Trophoblast cell (in vitro differentiated cells and primary cell): ENCODE measurements at regions not wholly inside any gene's neighbourhood (a gene's known extent, or its start where the extent isn't known, plus 50 kb on each side); places are given as distances from the start of the nearest gene placed in this dataset.

Experiments used
- DNase-seq, 2 donors: peaks; one replicate each; pipeline ENCODE4 v3.0.0-alpha.2; 2016
- H2AFZ ChIP-seq: 2 replicates; pipeline ENCODE4 v1.6.1; 2013; ENCODE audit warnings: low read length, moderate library complexity, mild to moderate bottlenecking; ENCODE audit not compliant: insufficient read depth, poor library complexity
- H2AK5ac ChIP-seq: 2 replicates; pipeline ENCODE4 v1.6.1; 2013; ENCODE audit warnings: mild to moderate bottlenecking, low read length
- H2BK120ac ChIP-seq: 2 replicates; pipeline ENCODE4 v1.6.1; 2013; ENCODE audit warnings: low read length, mild to moderate bottlenecking, moderate library complexity; ENCODE audit not compliant: insufficient read depth, poor library complexity
- H2BK12ac ChIP-seq: 2 replicates; pipeline ENCODE4 v1.6.1; 2013; ENCODE audit warnings: mild to moderate bottlenecking, low read length, moderate library complexity
- H2BK5ac ChIP-seq: 2 replicates; pipeline ENCODE4 v1.6.1; 2013; ENCODE audit warnings: low read length, low read depth, moderate library complexity, mild to moderate bottlenecking; ENCODE audit not compliant: poor library complexity
- H3K14ac ChIP-seq: 2 replicates; pipeline ENCODE4 v1.6.1; 2013; ENCODE audit warnings: mild to moderate bottlenecking, low read length
- H3K18ac ChIP-seq: 2 replicates; pipeline ENCODE4 v1.6.1; 2013; ENCODE audit warnings: mild to moderate bottlenecking, low read length
- H3K23ac ChIP-seq: 2 replicates; pipeline ENCODE4 v1.6.1; 2013; ENCODE audit warnings: low read length
- H3K27ac ChIP-seq: 2 replicates; pipeline ENCODE4 v1.5.1; 2013; ENCODE audit warnings: low read depth, mild to moderate bottlenecking, inconsistent platforms, low read length, moderate library complexity
- H3K27me3 ChIP-seq: 2 replicates; pipeline ENCODE4 v1.6.1; 2013; ENCODE audit warnings: inconsistent platforms, mild to moderate bottlenecking, low read length, moderate library complexity; ENCODE audit not compliant: insufficient read depth
- H3K36me3 ChIP-seq, 2 experiments: 1 replicate in 1 of 2; 2 replicates in 1 of 2; pipeline ENCODE4 v1.6.1; 2013; ENCODE audit warnings: low read length in 2 of 2, mild to moderate bottlenecking in 2 of 2, moderate library complexity in 1 of 2; ENCODE audit not compliant: insufficient read depth in 2 of 2, control insufficient read depth in 1 of 2
- H3K4ac ChIP-seq: 2 replicates; pipeline ENCODE4 v1.6.1; 2013; ENCODE audit warnings: low read depth, mild to moderate bottlenecking, low read length, moderate library complexity
- H3K4me1 ChIP-seq, 2 experiments: 1 replicate in 1 of 2; 2 replicates in 1 of 2; pipeline ENCODE4 v1.6.1; 2013; ENCODE audit warnings: low read length in 2 of 2, mild to moderate bottlenecking in 2 of 2, moderate library complexity in 1 of 2; ENCODE audit not compliant: insufficient read depth in 2 of 2, control insufficient read depth in 1 of 2
- H3K4me2 ChIP-seq: 2 replicates; pipeline ENCODE4 v1.6.1; 2013; ENCODE audit warnings: inconsistent platforms, mild to moderate bottlenecking, low read length, moderate library complexity
- H3K4me3 ChIP-seq: 2 replicates; pipeline ENCODE4 v1.5.1; 2013; ENCODE audit warnings: mild to moderate bottlenecking, low read depth, low read length, inconsistent platforms
- H3K79me1 ChIP-seq: one replicate; pipeline ENCODE4 v1.6.1; 2013; ENCODE audit warnings: low read length
- H3K79me2 ChIP-seq: 2 replicates; pipeline ENCODE4 v1.6.1; 2013; ENCODE audit warnings: low read length, mild to moderate bottlenecking; ENCODE audit not compliant: control insufficient read depth, insufficient read depth, poor library complexity
- H3K9ac ChIP-seq: 2 replicates; pipeline ENCODE4 v1.6.1; 2013; ENCODE audit warnings: mild to moderate bottlenecking, low read length
- H3K9me3 ChIP-seq: 2 replicates; pipeline ENCODE4 v1.6.1; 2013; ENCODE audit warnings: low read depth, mild to moderate bottlenecking, control low read depth, inconsistent platforms, low read length; ENCODE audit not compliant: insufficient read depth
- H4K12ac ChIP-seq: 2 replicates; pipeline ENCODE4 v1.6.1; 2013; ENCODE audit warnings: low read depth, mild to moderate bottlenecking, low read length, moderate library complexity
- H4K8ac ChIP-seq: 2 replicates; pipeline ENCODE4 v1.6.1; 2013; ENCODE audit warnings: low read depth, mild to moderate bottlenecking, low read length, moderate library complexity
- H4K91ac ChIP-seq: one replicate; pipeline ENCODE4 v1.6.1; 2013; ENCODE audit warnings: low read depth, mild to moderate bottlenecking, low read length, moderate library complexity
- WGBS: extraction: QIAGEN DNeasy Blood & Tissue Kit; methylation state at CpG from one replicate; pipeline ENCODE4 v1.1.7; 2013; ENCODE audit warnings: missing lambda C conversion rate; ENCODE audit not compliant: insufficient read length, insufficient coverage; ENCODE audit errors: extremely low coverage; 5-methylcytosine and 5-hydroxymethylcytosine counted together

- H3K4ac ChIP-seq, result no peak overlapping the region
- no peak overlapping the region for H3K14ac ChIP-seq
- H3K9me3 ChIP-seq, result peaks cover 2% of the 10 kb centered on the region
- no peak overlapping the region for H2BK12ac ChIP-seq
- no peak overlapping the region for H3K18ac ChIP-seq
- no peaks in the 10 kb centered on the region for H3K79me2 ChIP-seq
- no peaks in the 10 kb centered on the region for H3K36me3 ChIP-seq
- no peak overlapping the region for H4K12ac ChIP-seq
- H3K23ac ChIP-seq, result no peak overlapping the region
- H4K8ac ChIP-seq, result no peak overlapping the region
- no peak overlapping the region for H2BK120ac ChIP-seq
- no peak overlapping the region for H2BK5ac ChIP-seq
- no peak overlapping the region for H3K9ac ChIP-seq
- no peak overlapping the region for H4K91ac ChIP-seq
- no peak overlapping the region for H2AFZ ChIP-seq
- H3K79me1 ChIP-seq, result no peaks in the 10 kb centered on the region
- no peak overlapping the region for H3K4me3 ChIP-seq
- no peak overlapping the region for H3K27ac ChIP-seq
- H3K27me3 ChIP-seq, result no peaks in the 10 kb centered on the region
- no peak overlapping the region for H2AK5ac ChIP-seq
- no peak overlapping the region for H3K4me2 ChIP-seq
- H3K4me1 ChIP-seq, result no peaks in the 10 kb centered on the region
- DNase-seq, result no peak
Observed at GRCh38 chr12:70149665-70150064, 93.6 kb upstream of the CNOT2 start.

DNA sequence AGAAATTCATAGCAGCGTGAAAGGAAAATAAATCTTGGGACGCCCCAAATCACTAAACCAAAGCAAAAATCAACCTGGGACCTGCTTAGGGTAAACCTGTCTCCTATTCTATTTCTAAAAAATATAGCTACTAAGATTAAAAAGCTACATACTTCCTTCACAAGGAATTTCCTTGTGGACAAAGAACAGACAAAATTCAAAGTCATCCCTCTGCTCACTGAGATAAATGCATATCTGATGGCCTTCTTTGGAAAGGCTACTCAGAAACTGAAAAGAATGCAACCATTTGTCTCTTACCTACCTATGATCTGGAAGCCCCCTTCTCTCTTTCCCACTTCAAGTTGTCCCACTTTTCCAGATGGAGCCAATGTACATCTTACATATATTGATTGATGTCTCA, 93.0 kb upstream of the CNOT2 start:
- Histone ChIP-seq H2BK120ac (no peak overlapping the region), H2AFZ (no peak overlapping the region), H3K14ac (no peak overlapping the region), H3K9me3 (peaks cover 2% of the 10 kb centered on the region), H3K36me3 (no peaks in the 10 kb centered on the region), H2BK12ac (no peak overlapping the region), H3K18ac (no peak overlapping the region), H2BK5ac (no peak overlapping the region), H4K12ac (no peak overlapping the region), H3K23ac (no peak overlapping the region), H3K9ac (no peak overlapping the region), H3K27me3 (no peaks in the 10 kb centered on the region), H3K4me3 (no peak overlapping the region), H4K8ac (no peak overlapping the region), H3K79me1 (no peaks in the 10 kb centered on the region), H3K4ac (no peak overlapping the region), H3K4me1 (no peaks in the 10 kb centered on the region), H3K79me2 (no peaks in the 10 kb centered on the region), H3K4me2 (no peak overlapping the region), H4K91ac (no peak overlapping the region), H3K27ac (no peak overlapping the region), H2AK5ac (no peak overlapping the region)
- DNase-seq, result no peak
- no CpG with 5 or more reads among the region's 2 CpGs for WGBS

DNA sequence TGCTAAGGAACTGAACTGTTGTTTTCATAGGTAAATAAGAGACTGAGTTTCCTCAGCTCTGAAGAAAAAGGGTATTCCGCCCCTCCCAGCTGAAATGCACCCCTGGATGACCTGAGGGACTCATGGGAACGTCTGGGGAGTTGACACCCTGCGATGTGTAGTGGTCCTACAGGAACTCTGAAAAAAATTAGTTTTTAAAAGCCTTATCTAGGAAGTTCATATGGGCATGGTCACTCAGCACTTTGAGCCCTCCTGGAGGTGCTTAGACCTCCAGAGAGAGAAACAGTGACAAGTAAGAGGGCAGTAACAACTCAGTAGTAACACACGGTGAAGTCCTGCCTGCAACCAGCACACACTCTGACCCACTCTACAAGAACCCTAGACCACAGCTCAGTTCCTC, 91.2 kb upstream of the CNOT2 start:
- no peak overlapping the region for H3K23ac ChIP-seq
- no peaks in the 10 kb centered on the region for H3K4me1 ChIP-seq
- no peak overlapping the region for H4K12ac ChIP-seq
- no peak overlapping the region for H4K8ac ChIP-seq
- no peaks in the 10 kb centered on the region for H3K79me2 ChIP-seq
- no peaks in the 10 kb centered on the region for H3K79me1 ChIP-seq
- H2BK5ac ChIP-seq, result no peak overlapping the region
- no CpG with 5 or more reads among the region's 4 CpGs for WGBS
- H3K4me3 ChIP-seq, result no peak overlapping the region
- no peaks in the 10 kb centered on the region for H3K36me3 ChIP-seq
- H3K9ac ChIP-seq, result no peak overlapping the region
- H2BK12ac ChIP-seq, result no peak overlapping the region
- H2BK120ac ChIP-seq, result no peak overlapping the region
- no peak overlapping the region for H2AK5ac ChIP-seq
- H3K18ac ChIP-seq, result no peak overlapping the region
- no peak for DNase-seq
- no peak overlapping the region for H3K14ac ChIP-seq
- no peak overlapping the region for H3K4ac ChIP-seq
- H3K27me3 ChIP-seq, result no peaks in the 10 kb centered on the region
- H3K4me2 ChIP-seq, result no peak overlapping the region
- no peak overlapping the region for H4K91ac ChIP-seq
- H2AFZ ChIP-seq, result no peak overlapping the region
- H3K9me3 ChIP-seq, result peaks cover 2% of the 10 kb centered on the region
- H3K27ac ChIP-seq, result no peak overlapping the region

DNA sequence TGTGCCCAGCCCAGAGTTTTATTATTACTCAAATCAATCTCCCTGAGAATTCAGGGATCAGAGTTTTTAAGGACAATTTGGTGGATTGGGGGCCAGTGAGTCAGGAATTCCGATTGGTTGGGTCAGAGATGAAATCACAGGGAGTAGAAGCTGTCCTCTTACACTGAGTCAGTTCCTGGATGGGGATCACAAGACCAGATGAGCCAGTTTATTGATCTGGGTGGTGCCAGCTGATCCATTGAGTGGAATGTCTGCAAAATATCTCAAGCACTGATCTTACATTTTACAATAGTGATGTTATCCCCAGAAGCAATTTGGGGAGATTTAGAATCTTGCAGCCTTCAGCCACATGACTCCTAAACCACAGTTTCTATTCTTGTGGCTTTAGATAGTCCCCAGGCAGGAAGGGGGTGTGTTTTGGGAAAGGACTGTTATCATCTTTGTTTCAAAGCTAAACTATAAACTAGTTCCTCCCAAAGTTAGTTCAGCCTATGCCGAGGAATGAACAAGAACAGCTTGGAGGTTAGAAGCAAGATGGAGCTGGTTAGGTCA, 89.1 kb upstream of the CNOT2 start:
- H2BK5ac ChIP-seq, result no peak overlapping the region
- WGBS, result no CpG with 5 or more reads among the region's 2 CpGs
- no peak overlapping the region for H2AFZ ChIP-seq

More for the DNA sequence above, 89.1 kb upstream of the CNOT2 start:
- H3K23ac ChIP-seq, result no peak overlapping the region
- H3K4me3 ChIP-seq, result no peak overlapping the region
- no peaks in the 10 kb centered on the region for H3K79me1 ChIP-seq
- H3K18ac ChIP-seq, result no peak overlapping the region
- no peak overlapping the region for H3K14ac ChIP-seq
- no peak overlapping the region for H3K9ac ChIP-seq
- no peaks in the 10 kb centered on the region for H3K79me2 ChIP-seq
- no peak overlapping the region for H2BK12ac ChIP-seq
- H3K36me3 ChIP-seq, result no peaks in the 10 kb centered on the region
- H2BK120ac ChIP-seq, result no peak overlapping the region
- no peak overlapping the region for H4K8ac ChIP-seq
- H4K12ac ChIP-seq, result no peak overlapping the region
- no peaks in the 10 kb centered on the region for H3K27me3 ChIP-seq
- H3K4ac ChIP-seq, result no peak overlapping the region
- no peak for DNase-seq
- no peak overlapping the region for H4K91ac ChIP-seq
- no peak overlapping the region for H3K4me2 ChIP-seq
- no peak overlapping the region for H3K27ac ChIP-seq
- H3K9me3 ChIP-seq, result peaks cover 2% of the 10 kb centered on the region
- H3K4me1 ChIP-seq, result no peaks in the 10 kb centered on the region
- no peak overlapping the region for H2AK5ac ChIP-seq
